GM23248 (cell line): ENCODE measurements at regions not wholly inside any gene's neighbourhood (a gene's known extent, or its start where the extent isn't known, plus 50 kb on each side); places are given as distances from the start of the nearest gene placed in this dataset.

Experiments used
- DNase-seq: peaks from one replicate; pipeline ENCODE4 v3.0.0-alpha.2; 2015
- H2AFZ ChIP-seq: fragments of 200-600 bp; sonication (generic); 2 replicates; pipeline ENCODE4 v1.6.1; 2016; ENCODE audit warnings: antibody characterized with exemption
- H3F3A ChIP-seq: fragments of 200-600 bp; sonication (generic); 2 replicates; pipeline ENCODE4 v1.6.1; 2016; ENCODE audit warnings: mild to moderate bottlenecking, antibody characterized with exemption, mixed run types; ENCODE audit not compliant: insufficient read depth
- H3K27ac ChIP-seq: fragments of 200-600 bp; sonication (generic); 2 replicates; pipeline ENCODE4 v1.5.1; 2016; ENCODE audit warnings: mild to moderate bottlenecking
- H3K27me3 ChIP-seq: fragments of 200-600 bp; sonication (generic); replicated peaks from 2 replicates; pipeline ENCODE4 v1.6.1; 2016; ENCODE audit warnings: mild to moderate bottlenecking; ENCODE audit not compliant: insufficient read depth
- H3K36me3 ChIP-seq: fragments of 200-600 bp; sonication (generic); 2 replicates; pipeline ENCODE4 v1.6.1; 2016; ENCODE audit warnings: low read depth, mild to moderate bottlenecking
- H3K4me1 ChIP-seq: fragments of 200-600 bp; sonication (generic); 2 replicates; pipeline ENCODE4 v1.6.1; 2016; ENCODE audit warnings: mild to moderate bottlenecking; ENCODE audit not compliant: insufficient read depth
- H3K4me2 ChIP-seq: fragments of 200-600 bp; sonication (generic); one replicate; pipeline ENCODE4 v1.6.1; 2016; ENCODE audit warnings: mild to moderate bottlenecking; ENCODE audit not compliant: unreplicated experiment
- H3K4me3 ChIP-seq: fragments of 200-600 bp; sonication (generic); 2 replicates; pipeline ENCODE4 v1.5.1; 2016; ENCODE audit warnings: mild to moderate bottlenecking
- H3K79me2 ChIP-seq: fragments of 200-600 bp; sonication (generic); 2 replicates; pipeline ENCODE4 v1.6.1; 2016; ENCODE audit warnings: mild to moderate bottlenecking; ENCODE audit not compliant: insufficient read depth
- H3K9ac ChIP-seq: fragments of 200-600 bp; sonication (generic); 2 replicates; pipeline ENCODE4 v1.6.1; 2016; ENCODE audit warnings: mild to moderate bottlenecking
- H3K9me2 ChIP-seq: fragments of 200-600 bp; sonication (generic); 2 replicates; pipeline ENCODE4 v1.6.1; 2016; ENCODE audit warnings: mixed run types, mild to moderate bottlenecking, moderate library complexity; ENCODE audit not compliant: insufficient read depth
- H3K9me3 ChIP-seq: fragments of 200-600 bp; sonication (generic); one replicate; pipeline ENCODE4 v1.6.1; 2017; ENCODE audit warnings: low read depth
- H4K20me1 ChIP-seq: fragments of 200-600 bp; sonication (generic); 2 replicates; pipeline ENCODE4 v1.6.0; 2016; ENCODE audit not compliant: insufficient read depth
- EZH2 ChIP-seq: fragments of 200-600 bp; sonication (generic); IDR thresholded peaks from 2 replicates; pipeline ENCODE4 v1.6.1; 2018; ENCODE audit warnings: antibody characterized with exemption, mild to moderate bottlenecking; ENCODE audit not compliant: insufficient read depth, poor library complexity, severe bottlenecking
- EZH2phosphoT487 ChIP-seq: fragments of 200-600 bp; sonication (generic); IDR thresholded peaks from 2 replicates; pipeline ENCODE4 v1.6.1; 2018; ENCODE audit warnings: antibody characterized with exemption, moderate library complexity, mild to moderate bottlenecking, low read depth; ENCODE audit not compliant: insufficient read depth
- WGBS, 2 experiments: methylation state at CpG; one replicate each; pipeline ENCODE4 v1.1.6; 2015 to 2017; ENCODE audit warnings: low lambda C conversion rate in 2 of 2, low coverage in 1 of 2; ENCODE audit errors: missing lambda C conversion rate in 2 of 2; 5-methylcytosine and 5-hydroxymethylcytosine counted together
- in situ Hi-C: fragments of 300-500 bp; cut with MboI; formaldehyde crosslinking; loops from 2 replicates; pipeline ENCODE4 v1.15.0; 2020

GRCh38 chr10:128360783-128361182 lies 234.6 kb upstream of the MKI67 start:
- TF ChIP-seq EZH2phosphoT487 = no peak
- no peak for TF ChIP-seq EZH2
- in situ Hi-C loops = no loop called here
- no peaks in the 10 kb centered on the region for H3K4me1 ChIP-seq
- H3K36me3 ChIP-seq = no peaks in the 10 kb centered on the region
- DNase-seq = no peak
- no peaks in the 10 kb centered on the region for H3F3A ChIP-seq
- no peak overlapping the region for H3K9ac ChIP-seq
- no peaks in the 10 kb centered on the region for H4K20me1 ChIP-seq
- no peaks in the 10 kb centered on the region for H3K79me2 ChIP-seq
- no peak overlapping the region for H3K4me2 ChIP-seq
- no peak overlapping the region for H3K27ac ChIP-seq
- H3K27me3 ChIP-seq = no peaks in the 10 kb centered on the region
- WGBS, 2 experiments = 0 to 6% methylated on average over 3 of the region's 3 CpGs
- H3K4me3 ChIP-seq = no peak overlapping the region
- no peaks in the 10 kb centered on the region for H3K9me2 ChIP-seq
- no peak overlapping the region for H2AFZ ChIP-seq
- H3K9me3 ChIP-seq = no peaks in the 10 kb centered on the region

GRCh38 chr10:128361487-128361886 lies 235.3 kb upstream of the MKI67 start:
- no peak overlapping the region for H3K4me3 ChIP-seq
- H3K9ac ChIP-seq = no peak overlapping the region
- H3K9me2 ChIP-seq = no peaks in the 10 kb centered on the region
- no peak for DNase-seq
- no peaks in the 10 kb centered on the region for H3K79me2 ChIP-seq
- H2AFZ ChIP-seq = no peak overlapping the region
- H3K36me3 ChIP-seq = no peaks in the 10 kb centered on the region
- 35 to 46% methylated on average over 7 of the region's 7 CpGs for WGBS, 2 experiments
- H4K20me1 ChIP-seq = no peaks in the 10 kb centered on the region
- no peaks in the 10 kb centered on the region for H3K27me3 ChIP-seq
- TF ChIP-seq EZH2 = no peak
- TF ChIP-seq EZH2phosphoT487 = no peak
- in situ Hi-C loops = no loop called here
- no peaks in the 10 kb centered on the region for H3K9me3 ChIP-seq
- no peak overlapping the region for H3K4me2 ChIP-seq
- no peak overlapping the region for H3K27ac ChIP-seq
- no peaks in the 10 kb centered on the region for H3K4me1 ChIP-seq
- no peaks in the 10 kb centered on the region for H3F3A ChIP-seq

GRCh38 chr10:128362514-128362913 lies 236.3 kb upstream of the MKI67 start:
- Histone ChIP-seq H3F3A (no peaks in the 10 kb centered on the region), H3K4me2 (no peak overlapping the region), H3K79me2 (no peaks in the 10 kb centered on the region), H2AFZ (no peak overlapping the region), H4K20me1 (no peaks in the 10 kb centered on the region), H3K9me3 (no peaks in the 10 kb centered on the region), H3K27me3 (no peaks in the 10 kb centered on the region), H3K36me3 (no peaks in the 10 kb centered on the region), H3K27ac (no peak overlapping the region), H3K9me2 (no peaks in the 10 kb centered on the region), H3K4me3 (no peak overlapping the region), H3K9ac (no peak overlapping the region), H3K4me1 (no peaks in the 10 kb centered on the region)
- no peak for DNase-seq
- TF ChIP-seq EZH2phosphoT487 = no peak
- in situ Hi-C loops = no loop called here
- WGBS, 2 experiments = 27 to 46% methylated on average over 4 of the region's 4 CpGs

GRCh38 chr10:128364631-128365030 lies 238.4 kb upstream of the MKI67 start:
- WGBS, 2 experiments = 7 to 13% methylated on average over 3 of the region's 3 CpGs
- no peaks in the 10 kb centered on the region for H3K9me3 ChIP-seq
- TF ChIP-seq EZH2 (no peak), EZH2phosphoT487 (no peak)
- H3K9me2 ChIP-seq = no peaks in the 10 kb centered on the region
- H3K36me3 ChIP-seq = no peaks in the 10 kb centered on the region
- no peak overlapping the region for H3K27ac ChIP-seq
- H3K4me3 ChIP-seq = no peak overlapping the region
- H3K9ac ChIP-seq = no peak overlapping the region
- H3K4me1 ChIP-seq = no peaks in the 10 kb centered on the region
- in situ Hi-C loops = no loop called here
- H3K27me3 ChIP-seq = no peaks in the 10 kb centered on the region
- no peaks in the 10 kb centered on the region for H3K79me2 ChIP-seq
- H3F3A ChIP-seq = no peaks in the 10 kb centered on the region
- no peak for DNase-seq
- no peaks in the 10 kb centered on the region for H4K20me1 ChIP-seq
- H3K4me2 ChIP-seq = no peak overlapping the region
- H2AFZ ChIP-seq = no peak overlapping the region

GRCh38 chr10:128365156-128365725 lies 239.0 kb upstream of the MKI67 start:
- 34 to 39% methylated on average over 17 of the region's 17 CpGs for WGBS, 2 experiments
- TF ChIP-seq EZH2phosphoT487 (no peak), EZH2 (no peak)

More at GRCh38 chr10:128365156-128365725, 239.0 kb upstream of the MKI67 start:
- Histone ChIP-seq H3K9me2 (no peaks in the 10 kb centered on the region), H3K4me2 (no peak overlapping the region), H3K79me2 (no peaks in the 10 kb centered on the region), H3K4me1 (no peaks in the 10 kb centered on the region), H3K4me3 (no peak overlapping the region), H3K27ac (no peak overlapping the region), H3F3A (no peaks in the 10 kb centered on the region), H2AFZ (no peak overlapping the region), H3K9me3 (no peaks in the 10 kb centered on the region), H3K9ac (no peak overlapping the region), H3K27me3 (no peaks in the 10 kb centered on the region), H3K36me3 (no peaks in the 10 kb centered on the region), H4K20me1 (no peaks in the 10 kb centered on the region)
- no peak for DNase-seq
- in situ Hi-C loops = no loop called here
